PC-3 (cell line): ENCODE measurements at regions not wholly inside any gene's neighbourhood (a gene's known extent, or its start where the extent isn't known, plus 50 kb on each side); places are given as distances from the start of the nearest gene placed in this dataset.
A peak's percentile ranks its signal among the peaks of the same experiment; 100 is the strongest.

Experiments used
- ATAC-seq: fragments of 200-7000 bp; cut with Tn5 transposase; 2 replicates; pipeline ENCODE4 v1.9.1; 2020; ENCODE audit warnings: mild to moderate bottlenecking, moderate library complexity
- BruUV-seq: library from RNA; stranded (reverse); fragments of 400-500 nt; replicated peaks from 2 replicates; lab custom pipeline; 2021; lab: Mats Ljungman, UMichigan
- CTCF ChIA-PET: fragments of 300-600 bp; sonication (Branson Sonifier 250); formaldehyde crosslinking; loops from one replicate; lab custom pipeline; 2022; ENCODE audit warnings: antibody characterized with exemption; lab: Charles Lee
- POLR2A ChIA-PET: fragments of 300-600 bp; sonication (Branson Sonifier 250); formaldehyde crosslinking; loops from one replicate; lab custom pipeline; 2022; ENCODE audit warnings: antibody characterized with exemption; ENCODE audit not compliant: unreplicated experiment; lab: Charles Lee
- DNase-seq: peaks from one replicate; pipeline ENCODE4 v3.0.0-alpha.2; 2015
- H2AFZ ChIP-seq: fragments of 300-600 bp; sonication (generic); 2 replicates; pipeline ENCODE4 v1.6.0; 2016; ENCODE audit warnings: antibody characterized with exemption, low read length
- H3F3A ChIP-seq: fragments of 300-600 bp; sonication (generic); one replicate; pipeline ENCODE4 v1.6.0; 2017; ENCODE audit warnings: antibody characterized with exemption, low read length, control low read depth, mild to moderate bottlenecking; ENCODE audit not compliant: unreplicated experiment
- H3K27ac ChIP-seq: fragments of 300-600 bp; sonication (generic); 2 replicates; pipeline ENCODE4 v1.5.1; 2016; ENCODE audit warnings: mild to moderate bottlenecking, low read length
- H3K27me3 ChIP-seq: fragments of 300-600 bp; sonication (generic); 2 replicates; pipeline ENCODE4 v1.6.1; 2016; ENCODE audit warnings: low read length, mixed read lengths
- H3K36me3 ChIP-seq: fragments of 300-600 bp; sonication (generic); 2 replicates; pipeline ENCODE4 v1.6.1; 2016; ENCODE audit warnings: low read depth, mixed run types, low read length, mixed read lengths
- H3K4me1 ChIP-seq: fragments of 300-600 bp; sonication (generic); 2 replicates; pipeline ENCODE4 v1.5.1; 2016; ENCODE audit warnings: low read length; ENCODE audit not compliant: insufficient read depth
- H3K4me2 ChIP-seq: fragments of 300-600 bp; sonication (generic); 2 replicates; pipeline ENCODE4 v1.6.0; 2016; ENCODE audit warnings: low read length
- H3K4me3 ChIP-seq: fragments of 300-600 bp; sonication (generic); 2 replicates; pipeline ENCODE4 v1.5.1; 2016; ENCODE audit warnings: mild to moderate bottlenecking, low read length, mixed read lengths
- H3K79me2 ChIP-seq: fragments of 300-600 bp; sonication (generic); 2 replicates; pipeline ENCODE4 v1.6.1; 2017; ENCODE audit warnings: low read length, mixed read lengths
- H3K9ac ChIP-seq: fragments of 300-600 bp; sonication (generic); 2 replicates; pipeline ENCODE4 v1.6.0; 2016; ENCODE audit warnings: mild to moderate bottlenecking, low read length
- H3K9me2 ChIP-seq: fragments of 300-600 bp; sonication (generic); replicated peaks from 2 replicates; pipeline ENCODE4 v1.6.1; 2016; ENCODE audit warnings: mixed run types, low read length, mixed read lengths
- H3K9me3 ChIP-seq: fragments of 300-600 bp; sonication (generic); 2 replicates; pipeline ENCODE4 v1.6.1; 2016; ENCODE audit warnings: low read length, mixed read lengths
- H4K20me1 ChIP-seq: fragments of 300-600 bp; sonication (generic); 2 replicates; pipeline ENCODE4 v1.6.1; 2016; ENCODE audit warnings: low read length, mixed read lengths
- EZH2 ChIP-seq: fragments of 300-600 bp; sonication (generic); IDR thresholded peaks from one replicate; pipeline ENCODE4 v1.6.1; 2017; ENCODE audit warnings: antibody characterized with exemption, mild to moderate bottlenecking, low read length; ENCODE audit not compliant: unreplicated experiment
- EZH2phosphoT487 ChIP-seq: fragments of 300-600 bp; sonication (generic); IDR thresholded peaks from 2 replicates; pipeline ENCODE4 v1.6.1; 2018; ENCODE audit warnings: mild to moderate bottlenecking, antibody characterized with exemption, low read length, borderline replicate concordance
- intact Hi-C: fragments of 100-400 bp; cut with micrococcal nuclease; formaldehyde crosslinking; loops from 2 replicates; pipeline ENCODE4 v1.9.0; 2023
- TF ChIP-seq, protein P1 (sequence below): fragments of 300-600 bp; sonication (generic); conservative IDR thresholded peaks from 2 replicates; pipeline ENCODE4 v1.5.1; 2017; ENCODE audit warnings: antibody characterized with exemption, low read depth, mild to moderate bottlenecking, low read length

DNA sequence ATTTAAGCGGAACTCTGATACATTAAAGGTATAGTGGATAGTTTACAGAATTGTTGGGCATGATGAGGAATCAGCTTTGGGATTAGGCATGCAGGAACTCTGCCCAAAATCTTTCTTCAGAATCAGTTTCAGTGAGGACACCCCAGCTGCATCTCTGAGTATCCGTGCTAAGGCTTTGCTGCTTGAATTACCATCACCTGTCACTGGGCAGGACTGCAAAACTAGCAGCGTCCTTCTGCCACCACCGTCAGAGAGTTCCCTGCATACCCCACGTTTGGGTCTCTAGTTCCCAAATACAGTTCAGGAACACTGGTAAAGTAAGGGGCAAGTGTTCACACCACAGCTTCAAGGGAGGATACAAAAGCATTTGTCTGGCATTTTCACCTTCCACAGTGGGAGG is 164.6 kb upstream of the ARHGEF26 start:
- Histone ChIP-seq H3K27me3 (no peaks in the 10 kb centered on the region), H4K20me1 (no peaks in the 10 kb centered on the region), H3K9me2 (no peaks in the 10 kb centered on the region), H3K4me3 (no peak overlapping the region), H3F3A (no peaks in the 10 kb centered on the region), H3K4me2 (no peak overlapping the region), H3K9me3 (no peaks in the 10 kb centered on the region), H2AFZ (no peak overlapping the region), H3K9ac (no peak overlapping the region), H3K4me1 (0 out of 2 replicates have a peak, but pooled peaks cover 1% of the 10 kb centered on the region), H3K27ac (no peak overlapping the region), H3K79me2 (no peaks in the 10 kb centered on the region), H3K36me3 (no peaks in the 10 kb centered on the region)
- POLR2A ChIA-PET: no interaction called here
- DNase-seq: no peak
- ATAC-seq: no peak
- no peak for TF ChIP-seq EZH2
- no peak for TF ChIP-seq EZH2phosphoT487
- TF ChIP-seq, protein P1, sequence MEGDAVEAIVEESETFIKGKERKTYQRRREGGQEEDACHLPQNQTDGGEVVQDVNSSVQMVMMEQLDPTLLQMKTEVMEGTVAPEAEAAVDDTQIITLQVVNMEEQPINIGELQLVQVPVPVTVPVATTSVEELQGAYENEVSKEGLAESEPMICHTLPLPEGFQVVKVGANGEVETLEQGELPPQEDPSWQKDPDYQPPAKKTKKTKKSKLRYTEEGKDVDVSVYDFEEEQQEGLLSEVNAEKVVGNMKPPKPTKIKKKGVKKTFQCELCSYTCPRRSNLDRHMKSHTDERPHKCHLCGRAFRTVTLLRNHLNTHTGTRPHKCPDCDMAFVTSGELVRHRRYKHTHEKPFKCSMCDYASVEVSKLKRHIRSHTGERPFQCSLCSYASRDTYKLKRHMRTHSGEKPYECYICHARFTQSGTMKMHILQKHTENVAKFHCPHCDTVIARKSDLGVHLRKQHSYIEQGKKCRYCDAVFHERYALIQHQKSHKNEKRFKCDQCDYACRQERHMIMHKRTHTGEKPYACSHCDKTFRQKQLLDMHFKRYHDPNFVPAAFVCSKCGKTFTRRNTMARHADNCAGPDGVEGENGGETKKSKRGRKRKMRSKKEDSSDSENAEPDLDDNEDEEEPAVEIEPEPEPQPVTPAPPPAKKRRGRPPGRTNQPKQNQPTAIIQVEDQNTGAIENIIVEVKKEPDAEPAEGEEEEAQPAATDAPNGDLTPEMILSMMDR: no peak
- CTCF ChIA-PET: no interaction called here
- BruUV-seq: no TSS peak
- intact Hi-C loops: no loop called here

- CTCF ChIA-PET: no interaction called here
- Histone ChIP-seq H3K4me2 (no peak overlapping the region), H3K27ac (no peak overlapping the region), H3K9me2 (no peaks in the 10 kb centered on the region), H3K27me3 (no peaks in the 10 kb centered on the region), H3K9ac (no peak overlapping the region), H3K36me3 (no peaks in the 10 kb centered on the region), H3F3A (no peaks in the 10 kb centered on the region), H3K79me2 (no peaks in the 10 kb centered on the region), H2AFZ (no peak overlapping the region), H3K4me1 (peaks cover 4% of the 10 kb centered on the region; the same call in 1 of the 2 replicates), H4K20me1 (no peaks in the 10 kb centered on the region), H3K4me3 (no peak overlapping the region), H3K9me3 (no peaks in the 10 kb centered on the region)
- POLR2A ChIA-PET: no interaction called here
- TF ChIP-seq, protein P1: no peak
- TF ChIP-seq EZH2 (no peak), EZH2phosphoT487 (no peak)
- DNase-seq (peak; percentile 22), ATAC-seq (no peak)
- no TSS peak for BruUV-seq
- intact Hi-C loops: no loop called here
Observed at GRCh38 chr3:153957421-153957820, 163.8 kb upstream of the ARHGEF26 start.

DNA sequence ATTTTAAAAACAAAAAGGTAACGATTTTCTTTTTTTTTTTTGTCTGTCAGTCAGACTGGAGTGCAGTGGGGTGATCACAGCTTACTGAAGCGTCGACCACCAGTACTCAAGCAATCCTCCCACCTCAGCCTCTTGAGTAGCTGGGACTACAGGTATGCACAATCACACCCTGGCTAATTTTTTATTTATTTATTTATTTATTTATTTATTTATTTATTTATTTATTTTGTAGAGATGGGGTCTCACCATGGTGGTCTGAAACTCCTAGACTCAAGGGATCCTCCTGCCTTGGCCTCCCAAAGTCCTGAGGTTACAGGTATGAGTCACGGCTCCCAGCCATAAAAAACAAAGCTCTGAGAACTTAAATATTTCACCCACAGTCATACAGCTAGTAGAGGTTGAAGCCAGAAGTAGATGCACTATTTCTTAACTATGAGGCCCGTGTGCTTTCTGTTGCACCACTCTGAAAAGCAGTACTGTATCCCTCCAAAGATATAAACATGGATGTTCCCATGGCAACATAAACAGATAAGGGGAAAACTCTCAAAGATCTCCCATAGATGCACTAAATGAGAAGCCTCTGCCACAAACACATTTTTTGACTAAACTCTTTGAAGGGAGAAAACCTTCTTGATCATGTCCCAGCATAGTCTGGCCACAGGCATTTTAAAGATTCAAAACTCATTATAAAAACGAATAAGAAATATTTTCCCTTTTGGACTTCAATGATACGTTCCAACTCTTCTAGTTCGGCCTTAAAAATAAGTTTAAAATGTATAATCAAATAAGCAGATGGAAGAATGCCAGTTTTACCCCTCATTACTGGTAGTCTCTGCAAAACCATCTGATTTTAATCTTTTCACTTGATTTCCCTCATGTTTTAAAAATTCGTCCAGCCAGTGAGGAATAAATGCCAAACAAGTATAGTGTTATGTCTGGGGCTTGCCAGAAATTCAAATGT is 162.3 kb upstream of the ARHGEF26 start:
- no peak for ATAC-seq
- TF ChIP-seq, protein P1: no peak
- no peak for TF ChIP-seq EZH2phosphoT487
- TF ChIP-seq EZH2: no peak
- intact Hi-C loops: no loop called here
- no peaks in the 10 kb centered on the region for H3K9me3 ChIP-seq
- no peaks in the 10 kb centered on the region for H4K20me1 ChIP-seq
- peak; percentile 14 for DNase-seq
- no peaks in the 10 kb centered on the region for H3K36me3 ChIP-seq
- ChIA-PET CTCF (no interaction called here), POLR2A (interaction anchor here (0.7 kb wide), 2 partner anchors 247 to 669 kb away, joined by 3 read pairs; no protein-coding TSS in a partner anchor)
- no peak overlapping the region for H3K9ac ChIP-seq
- no peak overlapping the region for H3K27ac ChIP-seq
- BruUV-seq: no TSS peak
- no peak overlapping the region for H2AFZ ChIP-seq
- no peaks in the 10 kb centered on the region for H3K79me2 ChIP-seq
- no peak overlapping the region for H3K4me3 ChIP-seq
- H3K4me2 ChIP-seq: no peak overlapping the region
- H3K9me2 ChIP-seq: no peaks in the 10 kb centered on the region
- no peaks in the 10 kb centered on the region for H3K27me3 ChIP-seq
- H3F3A ChIP-seq: no peaks in the 10 kb centered on the region
- peaks cover 14% of the 10 kb centered on the region; the same call in 1 of the 2 replicates for H3K4me1 ChIP-seq
